ENCODE measurements at regions not wholly inside any gene's neighbourhood (a gene's known extent, or its start where the extent isn't known, plus 50 kb on each side); places are given as distances from the start of the nearest gene placed in this dataset.
"Not testable (repeated sequence)": the region's sequence is repeated elsewhere in the genome, so short reads cannot be mapped to it uniquely, and the experiment has no call there.

DNA sequence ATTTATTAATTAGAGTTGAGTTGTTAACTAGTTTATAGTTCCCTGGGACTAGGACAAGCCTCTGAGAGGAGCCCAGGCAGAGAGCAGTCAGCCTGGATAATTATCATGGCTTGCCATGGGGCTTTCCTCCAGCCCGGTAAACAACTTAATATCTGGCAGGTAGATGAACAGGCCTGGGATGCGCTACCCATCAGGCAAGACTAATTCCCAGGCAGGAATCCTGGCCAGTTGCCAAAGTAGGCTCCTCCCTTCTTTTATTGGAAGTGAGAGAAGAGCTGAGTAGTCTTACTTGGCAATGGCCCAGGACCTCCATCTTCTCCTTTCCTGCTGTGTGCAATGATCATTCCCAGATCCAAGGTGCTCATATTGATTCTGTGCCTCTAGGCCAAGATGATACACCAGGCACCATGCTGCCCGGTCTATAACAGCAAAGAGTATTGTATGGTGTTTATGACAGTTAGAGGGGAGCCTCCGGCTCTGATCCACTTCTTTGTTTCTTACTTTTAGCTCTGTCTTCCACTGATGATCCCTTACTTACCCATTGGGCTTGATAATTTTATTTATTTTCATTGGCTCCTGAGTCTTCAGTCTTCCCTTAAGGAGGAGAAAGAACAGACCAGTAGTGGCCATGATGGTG, 408.7 kb downstream of the REEP3 start:
- no peak for DNase-seq

DNA sequence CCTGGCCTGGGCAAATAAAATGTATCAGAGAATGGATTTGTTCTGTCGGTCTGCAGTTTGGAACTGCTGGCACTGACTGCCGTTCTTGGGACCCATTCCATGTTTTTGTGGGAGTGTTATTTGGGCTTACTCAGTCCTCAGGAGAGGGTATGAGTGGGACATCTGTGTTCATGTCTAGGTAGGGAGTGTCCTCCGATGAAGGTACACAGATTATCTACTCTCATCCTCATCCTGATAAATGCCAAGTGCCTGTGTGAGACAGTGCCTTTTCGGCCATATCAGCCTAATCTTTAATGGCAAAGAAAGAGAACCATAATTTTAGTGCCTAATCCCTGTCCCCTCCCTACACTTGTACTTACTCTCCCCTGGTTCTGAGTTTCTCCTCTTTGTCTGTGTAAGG, 409.4 kb downstream of the REEP3 start:
- DNase-seq: no peak

- no peak for DNase-seq
Observed at GRCh38 chr10:63935705-63936104, 414.5 kb downstream of the REEP3 start.

GRCh38 chr10:63940277-63940922, 419.2 kb downstream of the REEP3 start:
- DNase-seq: no peak

DNA sequence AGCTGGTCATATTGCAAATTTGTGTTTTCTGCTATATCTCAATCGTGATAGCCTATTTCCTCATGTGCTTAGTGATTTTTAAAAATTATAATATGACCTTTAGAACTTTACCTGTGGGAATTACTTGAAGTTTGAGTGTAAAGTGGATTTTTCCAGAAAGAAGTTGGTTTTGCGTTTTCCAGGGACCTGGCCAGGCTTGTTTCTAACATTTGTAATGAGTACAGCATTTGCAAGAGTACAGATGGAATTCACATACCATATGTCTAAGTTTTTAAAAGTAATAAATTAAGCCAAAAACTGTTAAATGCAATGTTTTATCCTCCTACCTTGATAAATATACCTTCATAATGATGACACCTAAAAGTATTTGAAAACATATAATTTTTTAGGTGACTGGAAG, 443.2 kb downstream of the REEP3 start:
- DNase-seq: no peak

DNA sequence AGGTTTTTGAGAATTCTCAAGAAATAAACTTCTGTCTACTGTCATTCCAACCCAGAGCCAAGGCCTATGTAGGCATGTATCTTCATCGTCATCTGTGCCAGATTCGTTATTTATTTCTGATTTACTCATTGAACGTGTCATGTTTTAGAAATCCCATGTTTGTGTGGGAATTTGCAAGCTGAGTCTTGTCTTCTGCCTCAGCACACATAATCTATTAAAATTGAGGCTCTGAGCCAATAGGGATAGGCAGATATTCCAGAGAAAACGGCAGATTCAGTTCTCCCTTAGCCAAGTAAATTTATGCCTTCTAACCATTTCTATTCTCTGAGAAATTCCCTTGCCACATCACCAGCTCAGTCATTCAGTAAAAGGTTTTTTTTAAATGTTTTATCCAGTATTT, 444.6 kb downstream of the REEP3 start:
- DNase-seq: no peak

- DNase-seq: no peak
Observed at GRCh38 chr10:63972949-63973827, 452.0 kb downstream of the REEP3 start.

DNA sequence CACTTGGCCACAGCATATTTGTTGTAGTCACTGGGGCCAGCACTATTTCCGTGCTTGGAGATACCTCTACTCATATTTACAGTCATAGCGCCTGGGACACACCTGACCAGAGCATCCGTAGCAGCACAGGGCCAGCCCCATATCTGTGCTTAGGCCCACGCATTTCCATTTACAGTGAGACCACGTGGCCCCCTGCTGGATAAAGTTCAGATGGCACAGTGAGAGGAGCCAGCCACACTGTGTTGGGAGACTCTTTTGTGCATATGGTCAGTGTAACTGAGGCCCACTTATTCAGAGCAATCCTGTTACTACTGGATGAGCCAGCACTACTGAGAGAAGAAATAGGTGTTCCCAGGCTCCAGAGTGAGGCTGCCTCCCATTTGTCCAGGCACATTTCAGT, 455.3 kb downstream of the REEP3 start:
- DNase-seq: no peak

DNA sequence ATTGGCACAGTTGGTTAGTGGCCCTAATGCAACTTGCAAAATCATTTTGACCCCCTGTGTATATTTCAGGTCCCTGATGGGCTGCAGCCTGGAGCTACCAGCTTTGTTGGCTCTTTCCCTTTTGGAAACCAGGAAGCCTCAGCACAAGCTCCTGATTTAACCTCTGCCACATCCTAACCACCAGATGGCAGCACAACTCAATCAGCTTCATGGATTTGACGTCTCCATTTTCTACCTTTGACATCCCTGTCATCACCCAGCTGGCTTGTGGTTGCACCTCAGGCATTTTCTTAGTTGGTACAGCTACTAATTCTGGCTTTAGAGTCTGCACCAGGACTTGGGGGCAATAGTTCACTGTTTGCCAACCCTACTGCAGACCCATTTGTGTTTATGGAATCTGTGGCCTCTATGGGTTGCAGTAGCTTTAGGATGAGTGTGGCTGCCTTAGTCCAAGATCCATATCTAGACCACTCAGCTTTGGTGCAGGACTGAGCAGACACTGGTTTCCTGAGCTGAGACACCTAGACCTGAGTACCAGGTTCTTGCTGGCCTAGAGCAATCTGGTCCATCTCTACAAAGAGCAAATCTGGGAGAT, 456.2 kb downstream of the REEP3 start:
- DNase-seq: no peak

DNA sequence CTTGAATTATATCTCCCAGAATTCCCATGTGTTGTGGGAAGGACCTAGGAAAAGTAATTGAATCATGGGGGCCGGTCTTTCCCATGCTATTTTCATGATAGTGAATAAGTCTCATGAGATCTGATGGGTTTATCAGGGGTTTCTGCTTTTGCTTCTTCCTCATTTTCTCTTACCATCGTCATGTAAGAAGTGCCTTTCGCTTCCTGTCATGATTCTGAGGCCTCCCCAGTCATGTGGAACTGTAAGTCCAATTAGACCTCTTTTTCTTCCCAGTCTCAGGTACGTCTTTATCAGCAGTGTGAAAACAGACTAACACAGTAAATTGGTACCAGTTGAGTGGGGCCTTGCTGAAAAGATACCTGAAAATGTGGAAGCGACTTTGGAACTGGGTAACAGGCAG, 459.7 kb downstream of the REEP3 start:
- DNase-seq: not testable (repeated sequence)

DNA sequence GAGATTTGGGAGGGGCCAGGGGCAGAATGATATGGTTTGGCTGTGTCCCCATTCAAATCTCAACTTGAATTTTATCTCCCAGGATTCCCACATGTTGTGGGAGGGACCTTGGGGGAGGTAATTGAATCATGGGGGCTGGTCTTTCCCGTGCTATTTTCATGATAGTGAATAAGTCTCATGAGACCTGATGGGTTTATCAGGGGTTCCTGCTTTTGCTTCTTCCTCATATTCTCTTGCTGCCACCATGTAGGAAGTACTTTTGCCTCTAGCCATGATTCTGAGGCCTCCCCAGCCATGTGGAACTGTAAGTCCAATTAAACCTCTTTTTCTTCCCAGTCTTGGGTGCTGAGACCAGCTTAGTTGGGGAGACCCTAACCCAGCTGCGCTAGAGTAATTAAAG, 462.9 kb downstream of the REEP3 start:
- not testable (repeated sequence) for DNase-seq

DNA sequence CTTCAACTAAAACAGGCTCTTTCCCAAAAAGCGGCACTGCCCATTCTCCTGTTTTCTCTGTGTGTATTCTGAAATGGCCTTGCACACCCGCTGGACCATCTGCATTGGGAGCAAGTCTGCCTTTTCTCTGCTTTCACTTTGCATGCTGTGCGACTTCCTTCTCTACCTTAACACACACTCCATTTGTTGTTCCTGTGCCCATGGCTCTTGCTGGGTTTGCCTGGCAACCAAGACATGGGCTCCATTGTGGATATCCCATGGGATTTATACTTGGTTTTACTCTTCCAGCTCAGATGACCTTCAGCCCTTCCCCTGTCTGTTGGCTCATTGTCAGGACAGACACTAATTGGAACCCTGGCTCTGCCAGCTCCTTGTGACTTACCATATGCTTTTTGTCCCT, 465.3 kb downstream of the REEP3 start:
- no peak for DNase-seq

- DNase-seq: no peak
Observed at GRCh38 chr10:63987212-63987611, 466.0 kb downstream of the REEP3 start.

DNA sequence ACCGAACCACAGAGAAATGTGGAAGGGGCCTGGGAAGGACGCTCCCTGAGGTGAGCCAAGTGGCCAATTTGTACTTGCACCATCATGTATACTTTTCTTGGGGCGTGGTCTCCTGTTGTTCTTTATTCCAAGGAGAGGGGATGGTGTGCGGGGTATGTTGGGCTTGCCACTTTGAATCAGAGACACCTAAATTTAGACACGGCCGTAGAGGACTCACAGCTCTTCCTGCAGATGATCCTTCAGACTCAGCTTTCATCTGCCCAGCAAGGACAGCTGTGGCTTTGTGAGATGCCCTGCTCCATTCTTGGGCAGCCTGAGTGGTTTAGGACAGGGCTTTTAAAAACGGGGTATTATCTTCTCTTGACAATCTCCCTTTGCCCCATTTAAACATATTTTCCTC, 473.2 kb downstream of the REEP3 start:
- no peak for DNase-seq

- no peak for DNase-seq
Observed at GRCh38 chr10:64007157-64007556, 486.0 kb downstream of the REEP3 start.

DNA sequence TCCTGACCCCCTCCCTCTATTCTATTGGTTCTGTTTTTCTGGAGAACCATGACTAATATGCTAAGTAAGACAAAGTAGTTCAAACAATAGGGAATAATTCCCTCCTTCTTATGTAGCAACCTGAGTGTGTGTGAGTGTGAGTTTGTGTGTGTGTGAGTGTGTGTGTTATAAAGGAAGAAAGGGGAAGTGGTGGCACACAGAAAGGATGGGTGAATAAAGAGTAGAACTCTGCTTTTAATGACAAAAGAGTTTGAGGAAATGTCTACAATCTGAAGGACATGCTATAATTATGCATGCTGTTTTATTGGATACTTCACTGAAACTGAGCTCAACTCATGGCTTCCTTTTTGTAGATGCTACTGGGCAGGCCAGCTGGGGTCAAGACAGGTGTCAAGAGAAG, 489.5 kb downstream of the REEP3 start:
- DNase-seq: no peak

- no peak for DNase-seq
Observed at GRCh38 chr10:64011912-64012714, 490.9 kb downstream of the REEP3 start.

- no peak for DNase-seq
Observed at GRCh38 chr10:64014281-64014680, 493.1 kb downstream of the REEP3 start.

- DNase-seq: no peak
Observed at GRCh38 chr10:64023926-64024470, 502.8 kb downstream of the REEP3 start.

- DNase-seq: no peak
Observed at GRCh38 chr10:64033711-64034110, 512.5 kb downstream of the REEP3 start.

GRCh38 chr10:64036321-64036930, 515.2 kb downstream of the REEP3 start:
- DNase-seq: no peak

DNA sequence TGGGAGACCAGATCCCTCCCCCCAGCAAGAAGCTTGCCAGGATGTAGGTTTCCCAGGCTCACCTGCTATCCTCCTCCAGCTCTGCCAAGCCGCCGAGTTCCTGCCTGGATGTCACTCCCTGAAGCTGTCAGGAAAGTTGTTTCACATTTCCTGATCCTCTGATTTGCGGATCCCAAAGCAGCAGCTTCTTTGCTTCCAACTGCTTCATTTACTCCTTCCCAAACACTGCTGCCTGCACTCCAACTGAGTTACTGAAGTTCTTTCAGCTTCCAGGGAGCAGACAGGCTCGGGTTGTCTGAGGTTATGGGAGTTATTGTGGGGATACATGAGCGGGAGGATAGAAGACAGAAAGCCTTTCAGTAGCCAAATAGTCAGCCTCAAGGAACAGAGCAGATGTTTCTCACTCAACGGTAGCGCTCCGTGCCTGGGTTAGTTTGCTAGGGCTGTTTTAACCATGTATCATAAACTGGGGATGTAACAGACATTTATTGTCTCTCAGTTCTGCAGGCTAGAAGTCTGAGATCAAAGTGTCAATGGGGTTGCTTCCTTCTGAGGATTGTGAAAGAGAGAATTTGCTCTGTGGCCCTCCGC, 516.0 kb downstream of the REEP3 start:
- no peak for DNase-seq
